ENCODE measurements at regions not wholly inside any gene's neighbourhood (a gene's known extent, or its start where the extent isn't known, plus 50 kb on each side); places are given as distances from the start of the nearest gene placed in this dataset.

- no peak overlapping the region for H3K4me3 ChIP-seq
- H3K27ac ChIP-seq = no peak overlapping the region
- DNase-seq (ENCODE audit: low read depth in 1 of 2, low spot score in 1 of 2) = no peak
- no peaks in the 10 kb centered on the region for H3K36me3 ChIP-seq
- no peak for TF ChIP-seq CTCF (IDR thresholded peaks at IDR 0.05; ENCODE audit: low read depth, low read length)
- peaks cover 41% of the 10 kb centered on the region for H3K4me1 ChIP-seq (ENCODE audit: low read depth)
- H3K9me3 ChIP-seq (ENCODE audit: low read depth) = no peaks in the 10 kb centered on the region
- no peaks in the 10 kb centered on the region for H3K27me3 ChIP-seq
Observed at GRCh38 chr2:163459986-163460385, 275.8 kb downstream of the FIGN start.

- no peaks in the 10 kb centered on the region for H3K9me3 ChIP-seq (ENCODE audit: low read depth)
- no peaks in the 10 kb centered on the region for H3K27me3 ChIP-seq
- peak in 1 of 2 donors; percentile 30 for DNase-seq (ENCODE audit: low read depth in 1 of 2, low spot score in 1 of 2)
- H3K4me1 ChIP-seq (ENCODE audit: low read depth) = peaks cover 37% of the 10 kb centered on the region
- no peaks in the 10 kb centered on the region for H3K36me3 ChIP-seq
- no peak overlapping the region for H3K4me3 ChIP-seq
- TF ChIP-seq CTCF (IDR thresholded peaks at IDR 0.05; ENCODE audit: low read depth, low read length) = no peak
- H3K27ac ChIP-seq = peak overlapping the region; percentile 80
Observed at GRCh38 chr2:163456953-163457743, 278.7 kb downstream of the FIGN start.

- Histone ChIP-seq H3K36me3 (no peaks in the 10 kb centered on the region), H3K4me1 (ENCODE audit: low read depth) (peaks cover 37% of the 10 kb centered on the region), H3K9me3 (ENCODE audit: low read depth) (no peaks in the 10 kb centered on the region), H3K4me3 (no peak overlapping the region), H3K27me3 (no peaks in the 10 kb centered on the region), H3K27ac (peak overlapping the region; percentile 80)
- no peak for TF ChIP-seq CTCF (IDR thresholded peaks at IDR 0.05; ENCODE audit: low read depth, low read length)
- DNase-seq (ENCODE audit: low read depth in 1 of 2, low spot score in 1 of 2) = no peak
Observed at GRCh38 chr2:163455815-163456214, 280.0 kb downstream of the FIGN start.

GRCh38 chr2:163453920-163454319 lies 281.9 kb downstream of the FIGN start:
- DNase-seq (ENCODE audit: low read depth in 1 of 2, low spot score in 1 of 2) = no peak
- no peak for TF ChIP-seq CTCF (IDR thresholded peaks at IDR 0.05; ENCODE audit: low read depth, low read length)
- Histone ChIP-seq H3K4me1 (ENCODE audit: low read depth) (peaks cover 32% of the 10 kb centered on the region), H3K9me3 (ENCODE audit: low read depth) (no peaks in the 10 kb centered on the region), H3K27me3 (no peaks in the 10 kb centered on the region), H3K27ac (no peak overlapping the region), H3K4me3 (no peak overlapping the region), H3K36me3 (no peaks in the 10 kb centered on the region)

- TF ChIP-seq CTCF (IDR thresholded peaks at IDR 0.05; ENCODE audit: low read depth, low read length) = no peak
- Histone ChIP-seq H3K4me3 (no peak overlapping the region), H3K4me1 (ENCODE audit: low read depth) (no peaks in the 10 kb centered on the region), H3K27ac (no peak overlapping the region), H3K9me3 (ENCODE audit: low read depth) (no peaks in the 10 kb centered on the region), H3K27me3 (no peaks in the 10 kb centered on the region), H3K36me3 (no peaks in the 10 kb centered on the region)
- DNase-seq (ENCODE audit: low read depth in 1 of 2, low spot score in 1 of 2) = no peak
Observed at GRCh38 chr2:163441603-163442002, 294.2 kb downstream of the FIGN start.

Data from cardiac muscle cell (in vitro differentiated cells and primary cell).